NCI-H187 treated with DMSO at 0.1 percent for 48 hours (cell line): ENCODE measurements at regions not wholly inside any gene's neighbourhood (a gene's known extent, or its start where the extent isn't known, plus 50 kb on each side); places are given as distances from the start of the nearest gene placed in this dataset.
A peak's percentile ranks its signal among the peaks of the same experiment; 100 is the strongest.
"Not testable (repeated sequence)": the region's sequence is repeated elsewhere in the genome, so short reads cannot be mapped to it uniquely, and the experiment has no call there.

Experiments
- DNase-seq: peaks from one replicate; lab custom pipeline; 2025; lab: John Stamatoyannopoulos, UW

DNA sequence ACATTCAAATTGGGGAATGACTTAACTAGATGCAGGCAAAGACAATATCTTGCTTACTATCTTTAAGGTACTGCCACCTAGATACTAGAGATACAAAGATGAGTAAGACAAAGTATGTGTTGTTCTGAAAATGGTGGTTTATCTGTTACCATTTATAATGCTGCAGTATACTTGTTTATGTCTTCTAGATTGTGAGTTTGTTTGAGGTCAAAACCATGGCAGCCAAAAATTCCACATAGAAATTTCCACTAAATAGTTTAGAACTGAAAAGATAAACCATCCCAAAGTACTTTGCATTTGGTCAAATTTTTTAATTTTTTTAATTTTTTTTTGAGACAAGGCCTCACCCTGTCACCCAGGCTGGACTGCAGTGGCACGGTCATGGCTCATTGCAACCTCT, 150.8 kb downstream of the SOX4 start:
- no peak for DNase-seq

DNA sequence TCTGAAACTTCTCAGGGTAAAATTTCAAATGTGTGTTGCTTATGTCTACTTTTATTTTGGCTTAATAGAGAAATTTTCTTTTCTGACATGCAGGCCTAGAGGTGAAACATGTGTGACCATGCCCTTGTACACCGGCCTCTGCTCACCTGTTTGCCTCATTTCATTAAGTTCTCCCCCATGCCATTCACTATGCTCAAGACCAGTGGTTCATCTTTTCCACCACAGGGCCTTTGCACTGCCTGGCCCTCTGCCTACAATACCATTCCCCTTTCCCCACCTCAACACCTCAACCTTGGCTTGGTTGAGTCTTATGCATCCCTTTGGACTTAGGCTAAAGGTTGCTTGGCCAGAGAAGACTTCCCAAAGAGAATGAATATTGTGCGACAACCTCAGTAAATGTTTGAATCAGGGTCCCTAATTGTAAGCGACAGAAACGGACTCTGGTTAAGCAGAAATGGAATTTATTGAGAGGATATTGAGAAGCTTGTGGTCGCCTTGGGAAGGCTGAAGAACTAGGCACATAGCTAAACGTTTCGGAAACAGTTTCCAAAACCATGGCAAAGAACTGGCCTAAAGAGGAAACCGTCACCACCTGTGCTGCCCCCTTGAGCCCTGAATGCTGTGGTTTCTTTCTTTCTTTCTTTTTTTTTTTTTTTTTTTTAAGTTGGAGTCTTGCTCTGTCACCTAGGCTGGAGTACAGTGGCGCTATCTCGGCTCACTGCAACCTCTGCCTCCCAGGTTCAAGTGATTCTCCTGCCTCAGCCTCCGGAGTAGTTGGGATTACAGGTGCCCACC, 152.2 kb downstream of the SOX4 start:
- no peak for DNase-seq

DNA sequence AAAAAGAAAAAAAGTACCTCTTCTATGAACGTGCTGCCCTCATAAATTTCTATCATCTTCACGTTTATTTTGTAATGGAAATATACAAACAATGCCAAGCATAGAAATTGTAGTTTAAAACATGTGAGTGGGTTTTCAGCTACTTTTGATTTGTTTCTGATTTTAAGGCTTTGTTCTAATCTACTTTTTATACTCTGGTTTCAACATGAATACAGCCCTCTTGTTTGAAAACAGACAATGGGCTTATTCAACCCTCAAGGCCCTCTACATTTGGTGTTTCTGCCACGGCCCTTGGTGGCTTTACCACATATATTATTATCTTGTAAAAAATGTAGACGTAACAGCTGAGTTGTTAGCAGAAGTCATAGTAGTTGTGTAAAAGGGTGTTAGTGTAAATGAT, 153.9 kb downstream of the SOX4 start:
- no peak for DNase-seq

DNA sequence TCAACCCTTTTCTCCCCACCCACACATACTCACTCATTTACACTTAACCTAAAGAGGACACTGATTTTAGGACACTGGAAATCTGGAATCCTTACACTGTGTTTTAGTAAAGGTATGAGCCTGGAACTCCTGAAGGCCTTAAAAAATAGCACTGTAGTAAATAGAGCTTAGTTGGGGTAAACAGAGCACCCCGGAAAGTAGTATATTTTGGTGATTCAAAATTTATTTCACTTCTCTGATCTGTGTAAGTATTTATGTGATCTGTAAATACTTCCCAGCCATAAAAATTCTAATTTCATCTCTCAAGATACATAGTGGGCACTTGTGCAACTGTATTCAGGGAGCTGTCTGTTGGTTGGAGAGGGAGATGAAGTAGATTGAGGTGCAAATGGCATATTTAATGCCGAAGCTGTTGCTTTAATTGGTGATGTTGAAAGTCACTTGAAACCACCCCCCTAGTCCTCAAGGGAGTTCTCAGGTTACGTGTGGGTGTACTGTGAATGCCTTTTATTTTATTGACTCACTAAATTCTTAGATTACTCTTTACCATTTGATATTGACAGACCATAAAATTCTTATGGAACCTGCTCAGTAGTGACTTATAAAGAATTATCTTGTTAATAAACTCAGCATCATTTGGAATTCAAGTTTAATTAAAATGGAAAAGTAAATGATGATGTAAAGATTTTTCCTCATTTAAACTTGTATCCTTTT, 154.9 kb downstream of the SOX4 start:
- DNase-seq = peak; percentile 91

DNA sequence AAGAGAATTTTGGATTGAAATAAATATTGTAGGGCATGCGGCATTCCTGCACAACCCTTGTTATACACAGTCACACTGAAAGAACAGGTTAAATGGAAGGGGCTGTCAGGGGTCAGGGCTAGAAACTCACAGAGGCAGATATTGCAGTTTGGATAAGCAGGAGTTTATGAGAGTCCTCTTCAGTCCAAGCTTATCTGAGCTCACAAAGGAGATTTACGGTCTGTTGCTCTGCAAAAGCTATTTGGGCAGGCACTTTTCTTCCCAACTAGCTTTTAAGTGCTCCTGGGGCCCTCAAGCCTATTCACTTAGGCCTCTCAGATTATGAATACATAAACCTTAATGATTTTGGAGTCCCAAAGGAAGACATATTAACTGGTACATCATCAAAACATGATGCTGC, 156.2 kb downstream of the SOX4 start:
- peak; percentile 96 for DNase-seq

DNA sequence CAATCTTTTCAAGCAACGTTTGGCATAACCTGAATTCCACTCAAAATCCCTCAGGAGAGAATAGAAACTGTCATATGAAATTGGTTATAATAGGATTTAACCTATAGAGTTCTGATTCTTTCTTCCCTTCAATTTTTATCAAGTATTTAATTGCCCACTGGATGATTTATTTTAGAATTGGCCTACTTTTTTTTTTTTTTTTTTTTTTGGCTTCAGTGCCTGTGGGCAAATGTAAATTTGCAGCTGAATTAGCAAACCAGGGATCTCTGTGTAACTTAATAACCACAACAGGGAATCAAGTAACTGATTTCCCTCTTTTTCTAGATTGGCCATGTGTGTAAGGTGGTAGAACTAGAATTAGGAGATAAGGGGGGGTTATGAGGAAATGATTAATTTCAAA, 157.0 kb downstream of the SOX4 start:
- DNase-seq = no peak

DNA sequence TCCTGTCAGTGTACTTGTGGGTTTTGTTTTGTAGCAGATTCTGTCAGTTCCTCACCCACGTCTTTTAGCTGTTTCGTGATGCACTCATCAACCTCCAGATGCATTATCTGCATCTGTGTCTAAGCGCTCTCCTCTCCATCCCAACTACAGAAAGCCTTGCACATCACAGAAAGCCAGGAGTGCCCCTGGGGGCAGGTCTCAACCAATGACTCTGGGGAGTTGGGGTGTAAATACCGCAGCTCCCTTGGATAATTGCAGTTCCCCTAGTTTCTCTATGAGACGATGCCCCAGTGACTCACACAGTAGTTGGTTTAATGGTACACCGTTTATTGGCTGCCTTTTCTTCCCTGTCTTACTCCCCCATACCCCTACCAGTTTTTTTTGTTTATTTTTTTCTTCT, 158.1 kb downstream of the SOX4 start:
- no peak for DNase-seq

DNA sequence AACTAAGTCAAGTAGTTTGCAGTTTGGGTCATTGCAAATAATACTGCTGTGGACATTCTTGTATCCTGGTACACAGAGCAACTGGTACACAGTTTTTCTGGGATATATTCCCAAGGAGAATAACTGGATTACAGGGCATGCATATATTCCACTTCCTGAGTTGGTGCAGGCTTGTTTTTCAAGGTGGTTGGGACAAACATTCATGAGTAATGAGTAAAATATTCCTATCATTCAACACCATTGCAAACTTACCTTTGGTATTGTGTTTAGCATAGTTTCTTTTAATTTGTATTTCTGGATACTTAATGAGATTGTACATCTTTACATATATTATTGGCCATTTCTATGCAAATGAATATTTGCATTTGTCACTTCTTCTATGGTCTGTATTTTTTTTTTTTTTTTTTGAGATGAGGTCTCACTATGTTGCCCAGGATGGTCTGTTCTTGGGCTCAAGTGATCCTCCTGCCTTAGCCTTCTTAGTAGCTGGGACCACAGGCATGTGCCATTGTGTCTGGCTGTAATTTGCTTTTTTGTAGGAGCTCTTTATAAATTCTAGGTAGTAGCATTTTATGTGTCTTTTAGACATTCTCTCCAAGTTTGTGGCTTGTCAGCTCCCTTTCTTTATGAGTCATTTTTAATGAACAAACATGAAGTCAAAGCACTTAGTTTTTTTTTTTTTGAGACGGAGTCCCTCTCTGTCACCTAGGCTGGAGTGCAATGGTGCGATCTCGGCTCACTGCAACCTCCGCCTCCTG, 158.7 kb downstream of the SOX4 start:
- no peak for DNase-seq

DNA sequence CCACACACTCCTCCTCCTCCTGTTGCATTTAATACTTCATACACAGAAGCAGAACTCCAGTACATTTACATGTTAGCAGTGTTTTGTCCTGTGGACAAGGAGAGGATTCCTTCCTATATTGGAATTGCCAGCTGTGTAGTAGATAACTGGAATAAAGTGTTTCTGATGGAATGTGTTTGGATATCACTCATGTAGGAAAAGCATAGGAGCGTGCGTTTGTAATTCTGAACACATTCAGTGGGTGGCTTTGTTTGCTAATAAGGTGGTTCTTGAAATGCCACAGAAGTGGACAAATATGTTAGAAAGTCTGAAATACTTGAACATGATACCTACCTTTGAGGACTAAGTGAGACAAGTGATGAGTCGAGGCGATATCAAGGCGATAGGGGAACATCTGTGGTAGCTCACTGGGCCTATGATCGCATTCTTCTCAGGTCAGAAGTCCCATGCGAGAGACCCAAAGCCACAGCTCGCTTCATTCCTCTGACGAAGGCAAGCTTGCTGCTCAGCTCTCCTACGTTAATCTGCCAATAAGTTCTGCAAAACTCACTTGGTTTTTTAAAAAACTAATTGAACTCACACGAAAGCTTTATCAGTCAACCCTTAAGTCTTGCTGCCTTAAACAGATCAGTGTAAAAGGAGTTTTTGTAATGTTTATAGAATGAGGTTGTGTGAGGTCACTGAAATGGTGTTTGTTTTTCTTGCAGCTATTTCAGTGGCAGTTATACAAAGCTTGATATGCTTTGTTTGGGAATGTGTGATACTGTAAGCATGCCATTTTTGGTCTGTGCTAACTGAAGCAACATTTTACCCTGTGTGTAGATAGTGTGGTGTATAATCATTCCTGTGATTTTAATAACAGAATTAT, 159.9 kb downstream of the SOX4 start:
- no peak for DNase-seq

DNA sequence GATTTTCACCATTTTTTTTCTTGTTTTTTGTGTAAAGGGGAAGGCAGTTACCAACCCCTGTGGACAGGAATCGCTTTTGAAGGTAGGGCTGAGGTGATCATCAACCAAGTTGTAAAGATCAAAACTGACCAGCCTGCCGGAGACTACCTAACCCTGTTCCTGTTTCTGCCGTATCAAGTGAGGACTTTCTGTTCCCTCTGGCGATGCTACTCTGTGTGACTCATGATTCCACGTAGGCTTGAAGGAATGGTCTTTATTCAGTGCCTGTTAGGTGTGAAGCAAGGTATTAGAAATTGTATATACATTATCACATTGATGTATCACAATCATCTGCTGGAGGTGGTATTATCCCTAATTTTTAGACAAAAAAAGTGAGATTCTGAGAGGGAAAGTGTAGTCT, 161.3 kb downstream of the SOX4 start:
- no peak for DNase-seq

DNA sequence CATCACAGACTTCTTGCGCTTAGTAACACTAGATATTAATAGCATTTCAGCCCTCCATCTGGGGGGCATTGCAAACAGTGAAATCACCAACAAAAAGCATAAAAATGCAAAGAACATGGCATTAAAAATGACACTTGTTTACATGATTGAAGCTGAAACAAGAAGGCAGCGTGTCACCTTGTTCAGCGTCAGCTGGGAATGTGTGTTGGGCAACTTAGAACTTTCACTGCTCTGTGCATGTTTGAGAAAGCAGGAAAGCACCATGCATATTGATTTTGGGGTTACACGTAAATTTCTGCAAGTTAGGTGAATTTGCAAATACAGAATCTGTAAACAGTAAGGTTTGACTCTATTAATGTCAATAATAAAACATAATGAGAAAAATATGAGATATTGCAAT, 162.9 kb downstream of the SOX4 start:
- no peak for DNase-seq

DNA sequence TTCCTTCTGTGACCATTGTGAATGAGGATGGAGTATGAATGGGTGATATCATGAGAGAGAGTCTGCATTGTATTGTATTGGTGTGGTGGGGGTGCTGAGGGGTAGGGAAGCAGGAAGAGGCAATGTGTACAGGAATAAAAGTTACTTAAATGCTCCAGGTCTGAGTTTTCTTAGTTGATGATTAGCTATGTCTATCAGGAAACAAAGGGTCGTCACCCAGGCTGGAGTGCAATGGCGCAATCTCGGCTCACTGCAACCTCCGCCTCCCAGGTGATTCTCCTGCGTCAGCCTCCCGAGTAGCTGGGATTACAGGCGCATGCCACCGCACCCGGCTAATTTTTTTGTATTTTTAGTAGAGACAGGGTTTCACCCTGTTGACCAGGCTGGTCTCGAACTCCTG, 163.8 kb downstream of the SOX4 start:
- not testable (repeated sequence) for DNase-seq

DNA sequence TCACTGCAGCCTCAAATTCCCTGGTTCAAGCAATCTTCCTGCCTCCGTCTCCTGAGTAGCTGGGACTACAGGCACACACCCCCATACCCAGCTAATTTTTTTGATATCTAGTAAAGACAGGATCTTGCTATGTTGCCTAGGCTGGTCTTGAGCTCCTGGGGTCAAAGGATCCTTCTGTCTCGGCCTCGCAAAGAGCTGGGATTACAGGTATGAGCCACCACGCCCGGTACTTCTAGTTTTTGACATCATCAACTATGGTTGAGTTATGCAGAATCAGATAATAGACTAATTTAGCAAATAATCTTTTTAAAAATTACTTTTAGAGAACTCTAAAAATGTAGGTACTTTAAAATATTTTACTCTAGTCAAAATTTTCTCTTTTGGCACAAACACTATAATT, 166.2 kb downstream of the SOX4 start:
- no peak for DNase-seq

DNA sequence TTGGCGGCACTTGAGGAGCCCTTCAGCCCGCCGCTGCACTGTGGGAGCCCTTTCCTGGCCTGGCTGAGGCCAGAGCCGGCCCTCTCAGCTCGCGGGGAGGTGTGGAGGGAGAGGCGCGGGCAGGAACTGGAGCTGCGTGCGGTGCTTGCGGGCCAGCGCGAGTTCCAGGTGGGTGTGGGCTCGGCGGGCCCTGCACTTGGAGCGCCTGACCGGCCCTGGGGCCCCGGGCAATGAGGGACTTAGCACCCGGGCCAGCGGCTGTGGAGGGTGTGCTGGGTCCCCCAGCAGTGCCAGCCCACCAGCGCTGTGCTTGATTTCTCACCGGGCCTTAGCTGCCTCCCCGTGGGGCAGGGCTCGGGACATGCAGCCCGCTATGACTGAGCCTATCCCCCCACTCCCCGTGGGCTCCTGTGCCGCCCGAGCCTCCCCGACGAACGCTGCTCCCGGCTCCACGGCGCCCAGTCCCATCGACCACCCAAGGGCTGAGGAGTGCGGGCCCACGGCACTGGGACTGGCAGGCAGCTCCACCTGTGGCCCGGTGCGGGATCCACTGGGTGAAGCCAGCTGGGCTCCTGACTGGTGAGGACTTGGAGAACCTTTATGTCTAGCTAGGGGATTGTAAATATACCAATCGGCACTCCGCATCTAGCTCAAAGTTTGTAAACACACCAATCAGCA, 167.6 kb downstream of the SOX4 start:
- DNase-seq = not testable (repeated sequence)

DNA sequence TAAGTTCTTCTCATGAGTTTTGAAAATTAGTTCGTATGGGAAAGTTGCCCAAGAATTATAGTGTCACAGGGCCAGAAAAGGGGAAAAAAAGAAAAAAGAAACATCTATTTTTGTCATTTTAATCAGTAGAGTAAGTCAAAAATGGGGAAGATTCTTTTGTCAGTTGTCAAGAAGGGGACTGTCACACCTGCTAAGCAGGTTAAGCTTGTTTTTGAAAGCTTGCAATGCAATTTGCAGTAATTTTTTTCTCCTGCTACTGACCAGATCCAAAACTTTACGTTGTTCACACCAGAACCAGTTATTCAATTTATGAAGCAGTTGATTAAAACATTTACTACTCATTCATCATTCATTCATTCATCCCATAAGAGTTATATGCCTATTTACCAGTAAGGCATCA, 171.4 kb downstream of the SOX4 start:
- no peak for DNase-seq

DNA sequence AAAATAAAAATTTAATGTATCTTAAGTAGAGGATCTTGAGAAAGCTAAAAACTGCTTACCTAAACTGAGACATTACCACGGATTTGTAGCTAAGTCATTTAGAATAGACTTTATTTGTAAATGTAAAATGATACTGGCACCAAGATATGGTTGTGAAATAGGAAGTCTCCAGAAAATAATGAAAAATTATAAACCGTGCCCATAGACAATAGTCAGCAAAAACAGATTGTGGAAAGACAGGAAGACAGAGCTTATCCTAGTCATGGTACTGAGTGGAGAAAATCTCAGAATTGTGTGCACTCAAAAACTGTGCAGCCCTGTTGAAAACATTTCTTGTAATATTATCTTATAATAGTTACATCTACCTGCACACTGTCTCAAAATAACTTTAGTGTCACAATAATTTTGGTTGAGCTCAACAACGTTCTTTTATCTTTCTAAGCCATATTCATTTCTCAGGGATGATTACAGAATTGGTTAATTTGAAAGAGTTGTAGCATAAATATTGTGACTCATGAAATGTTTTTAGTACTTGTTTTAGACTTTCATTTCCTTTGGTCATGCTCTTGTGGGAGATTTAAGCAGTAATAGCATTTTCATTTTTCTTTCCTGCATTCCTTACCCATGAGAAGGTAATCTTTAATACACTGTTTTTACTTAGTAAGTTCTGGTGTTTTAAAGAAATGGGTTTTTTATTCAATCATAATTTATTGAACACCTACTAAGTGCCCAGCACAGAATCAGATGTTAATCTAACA, 174.5 kb downstream of the SOX4 start:
- no peak for DNase-seq

DNA sequence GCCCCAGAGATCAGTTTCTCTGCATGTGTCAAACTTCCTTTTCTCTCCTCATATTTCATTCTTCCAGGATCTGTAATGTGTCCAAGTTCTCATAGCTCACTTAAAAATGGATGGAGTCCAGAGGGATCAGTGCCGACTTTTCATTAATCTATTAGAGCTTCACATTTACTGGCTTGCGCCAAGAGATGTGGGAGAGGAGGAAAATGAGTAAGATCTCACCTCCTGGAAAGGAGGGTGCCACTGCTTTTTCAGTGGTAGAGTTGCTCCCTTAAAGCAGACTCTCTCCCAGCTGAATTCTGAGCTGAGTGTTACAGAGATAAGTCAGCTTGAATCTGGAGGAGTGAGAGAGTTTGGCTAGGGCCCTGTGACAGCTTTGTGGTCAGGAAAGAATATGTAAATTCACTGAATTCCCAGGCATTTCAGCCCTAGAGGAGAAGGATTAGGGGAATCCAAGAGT, 175.9 kb downstream of the SOX4 start:
- no peak for DNase-seq

DNA sequence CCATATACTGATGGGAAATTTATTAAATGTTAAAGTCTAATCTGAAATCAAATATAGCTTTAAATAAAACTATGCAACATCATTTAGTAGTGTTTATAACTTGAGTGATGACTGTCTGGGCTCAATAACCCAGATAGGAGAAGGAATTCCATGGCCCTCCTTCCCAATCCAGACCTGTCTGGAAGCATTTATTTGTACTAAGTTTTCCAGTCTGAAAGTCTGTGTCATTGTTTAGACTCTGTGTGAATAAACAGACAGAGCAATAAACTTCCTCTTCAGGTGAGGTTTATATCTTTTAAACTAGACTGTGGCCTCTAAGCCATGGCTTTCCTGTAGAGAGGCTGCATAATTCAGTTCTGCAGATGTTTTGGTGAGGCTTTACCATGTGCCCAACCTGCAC, 176.4 kb downstream of the SOX4 start:
- DNase-seq = no peak

DNA sequence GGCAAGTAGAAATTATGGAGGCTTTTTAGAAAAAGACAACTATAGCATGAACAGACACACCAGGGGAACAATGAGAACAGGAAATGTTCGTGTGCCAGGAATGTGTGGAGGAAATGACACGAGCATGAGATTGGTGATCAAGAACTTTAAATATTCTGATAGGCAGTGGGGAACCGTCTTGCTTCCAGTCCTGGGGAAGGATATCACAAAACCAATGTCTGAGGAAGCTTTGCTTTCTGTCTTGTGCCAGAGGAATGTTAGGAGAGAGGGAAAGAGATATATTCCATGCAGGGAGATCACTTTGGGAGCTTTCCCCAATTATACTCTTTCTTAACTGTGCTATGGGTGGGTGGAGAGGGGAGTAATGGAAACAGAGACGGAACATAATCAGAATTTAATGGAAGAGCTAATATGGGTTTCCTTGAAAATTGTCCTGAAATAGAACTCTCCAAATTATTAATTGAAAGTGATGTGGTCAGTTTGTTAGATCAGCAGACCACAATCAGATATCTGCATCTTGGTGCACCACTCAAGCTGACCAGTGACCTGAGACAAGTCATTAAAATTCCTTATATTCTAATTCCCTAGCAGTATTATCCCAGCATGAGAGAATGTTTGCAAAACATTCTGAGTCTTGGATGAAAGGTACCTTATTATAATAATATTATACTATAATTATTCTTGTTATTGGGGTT, 178.2 kb downstream of the SOX4 start:
- DNase-seq = no peak

DNA sequence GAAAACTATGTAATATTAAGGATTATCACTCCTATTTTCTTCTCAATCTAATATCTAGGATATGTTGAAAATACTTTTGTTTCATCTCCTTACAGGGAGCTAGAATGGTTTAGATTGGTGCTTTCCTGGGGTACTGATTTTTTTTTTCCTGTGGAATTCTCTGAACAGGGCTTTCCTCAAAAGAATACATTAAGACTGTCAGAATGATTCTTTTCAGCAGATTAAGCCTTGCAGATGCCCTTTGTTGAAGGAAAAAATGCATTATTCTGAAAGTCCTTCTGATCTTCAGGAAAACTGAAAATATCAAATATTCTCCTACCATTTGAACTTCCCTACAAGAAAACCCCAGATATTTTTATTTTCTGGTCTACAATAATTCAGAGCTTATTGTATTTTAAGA, 178.9 kb downstream of the SOX4 start:
- DNase-seq = no peak
